ENCODE measurements at regions not wholly inside any gene's neighbourhood (a gene's known extent, or its start where the extent isn't known, plus 50 kb on each side); places are given as distances from the start of the nearest gene placed in this dataset.

DNA sequence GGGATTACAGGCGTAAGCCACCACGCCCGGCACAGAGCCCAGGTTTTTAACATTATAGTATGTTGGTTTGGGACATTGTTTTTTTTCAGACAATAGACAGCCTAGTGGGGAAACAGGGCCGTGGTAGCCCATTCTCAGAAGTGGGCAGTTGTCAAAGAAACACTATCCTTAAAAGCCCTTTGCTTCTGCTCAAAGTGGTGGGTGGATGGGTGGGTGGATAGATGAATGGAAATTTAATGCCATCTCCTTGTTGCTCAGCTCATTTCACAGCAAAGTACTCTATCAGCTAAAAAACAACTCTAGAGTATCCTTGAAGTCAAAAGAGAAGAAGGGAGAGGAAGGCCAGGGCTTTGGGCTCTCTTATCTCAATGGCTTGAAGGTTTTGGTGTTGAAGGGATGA is 137.8 kb downstream of the RRAGC start:
- H3K27me3 ChIP-seq (ENCODE audit: control insufficient read depth in 1 of 2, insufficient read depth in 2 of 2, low read length in 2 of 2): peaks cover 0 to 16% of the 10 kb centered on the region in 2 donors
- no peaks in the 10 kb centered on the region for H3K9me3 ChIP-seq (ENCODE audit: control insufficient read depth in 1 of 2, low read length in 2 of 2)
- H3K36me3 ChIP-seq (ENCODE audit: control insufficient read depth in 1 of 2, insufficient read depth in 2 of 2, low read length in 2 of 2): no peaks in the 10 kb centered on the region
- H3K27ac ChIP-seq (ENCODE audit: low read depth, low read length): no peak overlapping the region
- H3K4me1 ChIP-seq (ENCODE audit: control insufficient read depth in 1 of 2, insufficient read depth in 2 of 2, low read length in 2 of 2): no peaks in the 10 kb centered on the region
- no peak overlapping the region for H3K9ac ChIP-seq (ENCODE audit: low read depth in 1 of 2, low read length in 2 of 2)
- H3K4me3 ChIP-seq (ENCODE audit: low read depth in 1 of 2, low read length in 2 of 2): no peak overlapping the region

DNA sequence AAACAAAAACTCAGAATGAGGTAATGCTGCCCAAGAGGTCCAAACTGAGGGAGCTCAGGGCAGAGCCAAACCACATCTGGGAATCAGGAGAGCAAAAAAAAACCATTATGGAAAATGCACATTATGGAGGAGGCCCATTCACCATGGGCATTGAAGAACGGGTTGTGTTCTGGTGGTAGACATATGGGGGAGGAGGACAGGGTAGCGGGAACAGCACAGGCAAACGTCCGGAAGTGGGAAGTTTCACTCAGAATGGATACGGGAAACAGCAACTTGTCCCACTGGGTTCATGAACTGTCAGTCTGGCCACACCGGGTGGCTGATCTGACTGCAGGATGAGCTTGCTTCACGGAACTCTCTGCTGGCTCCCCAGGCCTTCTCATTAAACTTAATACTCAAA is 139.7 kb downstream of the RRAGC start:
- Histone ChIP-seq H3K9ac (ENCODE audit: low read depth in 1 of 2, low read length in 2 of 2) (no peak overlapping the region), H3K36me3 (ENCODE audit: control insufficient read depth in 1 of 2, insufficient read depth in 2 of 2, low read length in 2 of 2) (no peaks in the 10 kb centered on the region), H3K9me3 (ENCODE audit: control insufficient read depth in 1 of 2, low read length in 2 of 2) (no peaks in the 10 kb centered on the region), H3K27ac (ENCODE audit: low read depth, low read length) (no peak overlapping the region), H3K4me1 (ENCODE audit: control insufficient read depth in 1 of 2, insufficient read depth in 2 of 2, low read length in 2 of 2) (no peaks in the 10 kb centered on the region), H3K27me3 (ENCODE audit: control insufficient read depth in 1 of 2, insufficient read depth in 2 of 2, low read length in 2 of 2) (peaks cover 0 to 7% of the 10 kb centered on the region in 2 donors), H3K4me3 (ENCODE audit: low read depth in 1 of 2, low read length in 2 of 2) (no peak overlapping the region)

DNA sequence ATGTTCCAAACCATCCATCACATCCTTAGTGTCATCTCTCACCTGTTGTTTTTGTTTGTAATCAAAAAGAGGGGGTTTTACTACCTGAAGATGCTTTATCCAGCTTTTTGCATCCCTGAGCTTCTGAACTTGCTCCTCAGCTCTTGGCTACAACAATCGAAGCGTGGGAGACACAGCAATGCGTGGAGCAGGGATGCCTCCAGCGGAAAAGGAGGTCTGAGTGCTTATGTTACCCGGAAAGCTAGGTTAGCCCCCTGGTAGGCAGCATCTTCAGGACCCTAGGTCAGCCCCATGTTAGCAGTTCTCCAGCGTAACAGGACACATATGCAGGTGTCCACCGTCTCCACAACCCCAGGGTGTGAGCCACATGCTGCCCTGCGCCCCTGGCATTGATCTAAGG is 141.5 kb downstream of the RRAGC start:
- Histone ChIP-seq H3K9ac (ENCODE audit: low read depth in 1 of 2, low read length in 2 of 2) (no peak overlapping the region), H3K4me1 (ENCODE audit: control insufficient read depth in 1 of 2, insufficient read depth in 2 of 2, low read length in 2 of 2) (no peaks in the 10 kb centered on the region), H3K36me3 (ENCODE audit: control insufficient read depth in 1 of 2, insufficient read depth in 2 of 2, low read length in 2 of 2) (no peaks in the 10 kb centered on the region), H3K27me3 (ENCODE audit: control insufficient read depth in 1 of 2, insufficient read depth in 2 of 2, low read length in 2 of 2) (peaks cover 0 to 7% of the 10 kb centered on the region in 2 donors), H3K4me3 (ENCODE audit: low read depth in 1 of 2, low read length in 2 of 2) (no peak overlapping the region), H3K9me3 (ENCODE audit: control insufficient read depth in 1 of 2, low read length in 2 of 2) (no peaks in the 10 kb centered on the region), H3K27ac (ENCODE audit: low read depth, low read length) (no peak overlapping the region)

DNA sequence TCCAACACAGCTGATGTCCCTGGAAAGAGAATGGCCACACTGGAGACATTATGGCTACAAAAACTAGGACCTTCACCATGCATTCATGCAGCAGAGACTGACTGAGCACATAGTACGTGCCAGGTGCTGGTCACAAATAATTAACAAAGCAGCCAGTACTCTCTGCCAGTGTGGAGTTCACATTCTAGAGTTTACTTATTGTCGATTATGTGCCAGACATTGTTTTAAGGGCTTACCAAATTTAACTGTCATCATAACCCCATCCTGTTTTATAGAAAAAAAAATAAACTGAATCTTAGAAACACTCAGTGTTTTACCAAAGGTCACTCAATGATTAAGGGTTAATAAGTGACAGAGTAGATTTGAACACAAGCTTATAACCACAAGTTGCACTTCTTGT is 143.3 kb downstream of the RRAGC start:
- no peaks in the 10 kb centered on the region for H3K9me3 ChIP-seq (ENCODE audit: control insufficient read depth in 1 of 2, low read length in 2 of 2)
- no peaks in the 10 kb centered on the region for H3K4me1 ChIP-seq (ENCODE audit: control insufficient read depth in 1 of 2, insufficient read depth in 2 of 2, low read length in 2 of 2)
- no peak overlapping the region for H3K9ac ChIP-seq (ENCODE audit: low read depth in 1 of 2, low read length in 2 of 2)
- no peak overlapping the region for H3K27ac ChIP-seq (ENCODE audit: low read depth, low read length)
- H3K27me3 ChIP-seq (ENCODE audit: control insufficient read depth in 1 of 2, insufficient read depth in 2 of 2, low read length in 2 of 2): no peaks in the 10 kb centered on the region
- H3K36me3 ChIP-seq (ENCODE audit: control insufficient read depth in 1 of 2, insufficient read depth in 2 of 2, low read length in 2 of 2): no peaks in the 10 kb centered on the region
- H3K4me3 ChIP-seq (ENCODE audit: low read depth in 1 of 2, low read length in 2 of 2): no peak overlapping the region

DNA sequence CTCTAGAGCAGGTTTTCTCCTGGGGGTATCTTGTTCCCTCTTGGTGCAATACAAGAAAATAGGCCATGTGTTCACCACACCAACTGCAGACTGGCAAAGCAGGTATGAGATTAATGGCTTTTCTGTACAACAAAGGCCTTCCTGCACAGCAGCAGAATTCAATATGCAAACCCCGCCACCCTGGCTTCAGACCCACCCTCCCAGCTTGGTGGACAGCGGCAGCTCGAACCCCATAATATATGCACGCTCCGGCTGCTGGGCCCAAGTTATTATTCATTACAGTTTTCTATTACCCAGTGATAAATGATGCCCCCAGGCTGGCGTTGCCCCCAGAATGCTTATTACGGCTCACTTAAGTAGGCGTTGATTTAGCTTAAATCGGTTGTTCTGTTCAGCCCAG is 144.2 kb downstream of the RRAGC start:
- no peak overlapping the region for H3K9ac ChIP-seq (ENCODE audit: low read depth in 1 of 2, low read length in 2 of 2)
- H3K4me1 ChIP-seq (ENCODE audit: control insufficient read depth in 1 of 2, insufficient read depth in 2 of 2, low read length in 2 of 2): no peaks in the 10 kb centered on the region
- H3K27ac ChIP-seq (ENCODE audit: low read depth, low read length): no peak overlapping the region
- no peaks in the 10 kb centered on the region for H3K27me3 ChIP-seq (ENCODE audit: control insufficient read depth in 1 of 2, insufficient read depth in 2 of 2, low read length in 2 of 2)
- no peaks in the 10 kb centered on the region for H3K36me3 ChIP-seq (ENCODE audit: control insufficient read depth in 1 of 2, insufficient read depth in 2 of 2, low read length in 2 of 2)
- H3K4me3 ChIP-seq (ENCODE audit: low read depth in 1 of 2, low read length in 2 of 2): no peak overlapping the region
- no peaks in the 10 kb centered on the region for H3K9me3 ChIP-seq (ENCODE audit: control insufficient read depth in 1 of 2, low read length in 2 of 2)

- Histone ChIP-seq H3K27ac (ENCODE audit: low read depth, low read length) (no peak overlapping the region), H3K4me3 (ENCODE audit: low read depth in 1 of 2, low read length in 2 of 2) (no peak overlapping the region), H3K36me3 (ENCODE audit: control insufficient read depth in 1 of 2, insufficient read depth in 2 of 2, low read length in 2 of 2) (no peaks in the 10 kb centered on the region), H3K27me3 (ENCODE audit: control insufficient read depth in 1 of 2, insufficient read depth in 2 of 2, low read length in 2 of 2) (no peaks in the 10 kb centered on the region), H3K9ac (ENCODE audit: low read depth in 1 of 2, low read length in 2 of 2) (no peak overlapping the region), H3K9me3 (ENCODE audit: control insufficient read depth in 1 of 2, low read length in 2 of 2) (no peaks in the 10 kb centered on the region), H3K4me1 (ENCODE audit: control insufficient read depth in 1 of 2, insufficient read depth in 2 of 2, low read length in 2 of 2) (no peaks in the 10 kb centered on the region)
These were observed 147.5 kb downstream of the RRAGC start for GRCh38 chr1:38712046-38712445.

DNA sequence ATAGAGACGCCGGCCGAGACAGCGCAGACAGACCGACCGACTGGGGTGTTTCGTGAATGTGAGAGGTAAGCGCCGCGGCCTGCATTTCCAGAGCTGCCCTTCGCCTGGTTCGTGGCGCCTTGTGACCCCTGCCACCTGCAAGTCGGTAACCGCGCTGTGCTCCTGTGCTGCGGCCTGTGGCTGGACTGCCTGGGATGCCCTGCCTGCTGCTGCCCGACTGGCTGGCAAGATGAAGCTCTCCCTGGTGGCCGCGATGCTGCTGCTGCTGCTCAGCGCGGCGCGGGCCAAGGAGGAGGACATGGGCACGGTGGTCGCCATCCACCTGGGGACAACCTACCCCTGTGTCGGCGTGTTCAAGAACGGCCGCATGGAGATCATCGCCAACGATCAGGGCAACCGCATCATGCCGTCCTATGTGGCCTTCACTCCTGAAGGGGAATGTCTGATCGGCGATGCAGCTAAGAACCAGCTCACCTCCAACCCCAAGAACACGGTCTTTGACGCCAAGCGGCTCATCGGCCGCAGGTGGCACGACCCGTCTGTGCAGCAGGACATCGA is 150.8 kb downstream of the RRAGC start:
- H3K36me3 ChIP-seq (ENCODE audit: control insufficient read depth in 1 of 2, insufficient read depth in 2 of 2, low read length in 2 of 2): no peaks in the 10 kb centered on the region
- H3K4me1 ChIP-seq (ENCODE audit: control insufficient read depth in 1 of 2, insufficient read depth in 2 of 2, low read length in 2 of 2): no peaks in the 10 kb centered on the region
- no peaks in the 10 kb centered on the region for H3K9me3 ChIP-seq (ENCODE audit: control insufficient read depth in 1 of 2, low read length in 2 of 2)
- no peak overlapping the region for H3K4me3 ChIP-seq (ENCODE audit: low read depth in 1 of 2, low read length in 2 of 2)
- H3K27ac ChIP-seq (ENCODE audit: low read depth, low read length): no peak overlapping the region
- H3K27me3 ChIP-seq (ENCODE audit: control insufficient read depth in 1 of 2, insufficient read depth in 2 of 2, low read length in 2 of 2): no peaks in the 10 kb centered on the region
- H3K9ac ChIP-seq (ENCODE audit: low read depth in 1 of 2, low read length in 2 of 2): no peak overlapping the region

GRCh38 chr1:38701088-38701487 is 158.5 kb downstream of the RRAGC start:
- H3K36me3 ChIP-seq (ENCODE audit: control insufficient read depth in 1 of 2, insufficient read depth in 2 of 2, low read length in 2 of 2): no peaks in the 10 kb centered on the region

DNA sequence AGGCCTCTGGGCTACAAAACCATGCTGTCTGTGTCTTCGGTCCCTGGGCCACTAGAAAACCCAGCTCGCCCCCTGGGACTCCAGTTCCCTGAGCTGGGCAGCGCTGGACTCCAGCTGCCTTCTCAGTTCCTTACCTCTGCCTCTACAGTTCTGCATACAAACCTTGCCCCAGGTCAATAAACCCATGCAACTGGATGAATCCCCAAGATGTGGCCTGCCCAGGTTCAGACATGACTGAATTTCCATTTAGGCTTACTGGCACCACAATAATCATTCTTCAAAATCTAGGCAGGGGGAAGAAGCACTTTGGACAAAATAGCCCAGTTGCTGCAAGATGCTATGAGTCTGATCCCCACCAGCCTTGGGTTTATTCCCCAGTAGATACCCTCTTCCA is 159.5 kb downstream of the RRAGC start:
- H3K9ac ChIP-seq (ENCODE audit: low read depth in 1 of 2, low read length in 2 of 2): no peak overlapping the region
- no peaks in the 10 kb centered on the region for H3K4me1 ChIP-seq (ENCODE audit: control insufficient read depth in 1 of 2, insufficient read depth in 2 of 2, low read length in 2 of 2)
- no peaks in the 10 kb centered on the region for H3K27me3 ChIP-seq (ENCODE audit: control insufficient read depth in 1 of 2, insufficient read depth in 2 of 2, low read length in 2 of 2)
- no peak overlapping the region for H3K27ac ChIP-seq (ENCODE audit: low read depth, low read length)
- H3K9me3 ChIP-seq (ENCODE audit: control insufficient read depth in 1 of 2, low read length in 2 of 2): no peaks in the 10 kb centered on the region
- no peak overlapping the region for H3K4me3 ChIP-seq (ENCODE audit: low read depth in 1 of 2, low read length in 2 of 2)
- no peaks in the 10 kb centered on the region for H3K36me3 ChIP-seq (ENCODE audit: control insufficient read depth in 1 of 2, insufficient read depth in 2 of 2, low read length in 2 of 2)

More at GRCh38 chr1:38701088-38701487, 158.5 kb downstream of the RRAGC start:
- H3K4me3 ChIP-seq (ENCODE audit: low read depth in 1 of 2, low read length in 2 of 2): no peak overlapping the region
- no peaks in the 10 kb centered on the region for H3K9me3 ChIP-seq (ENCODE audit: control insufficient read depth in 1 of 2, low read length in 2 of 2)
- H3K4me1 ChIP-seq (ENCODE audit: control insufficient read depth in 1 of 2, insufficient read depth in 2 of 2, low read length in 2 of 2): no peaks in the 10 kb centered on the region
- no peaks in the 10 kb centered on the region for H3K27me3 ChIP-seq (ENCODE audit: control insufficient read depth in 1 of 2, insufficient read depth in 2 of 2, low read length in 2 of 2)
- no peak overlapping the region for H3K9ac ChIP-seq (ENCODE audit: low read depth in 1 of 2, low read length in 2 of 2)
- no peak overlapping the region for H3K27ac ChIP-seq (ENCODE audit: low read depth, low read length)

GRCh38 chr1:38699330-38700076 is 160.1 kb downstream of the RRAGC start:
- no peaks in the 10 kb centered on the region for H3K9me3 ChIP-seq (ENCODE audit: control insufficient read depth in 1 of 2, low read length in 2 of 2)
- H3K27ac ChIP-seq (ENCODE audit: low read depth, low read length): no peak overlapping the region
- no peak overlapping the region for H3K4me3 ChIP-seq (ENCODE audit: low read depth in 1 of 2, low read length in 2 of 2)
- H3K9ac ChIP-seq (ENCODE audit: low read depth in 1 of 2, low read length in 2 of 2): no peak overlapping the region
- H3K36me3 ChIP-seq (ENCODE audit: control insufficient read depth in 1 of 2, insufficient read depth in 2 of 2, low read length in 2 of 2): no peaks in the 10 kb centered on the region
- H3K4me1 ChIP-seq (ENCODE audit: control insufficient read depth in 1 of 2, insufficient read depth in 2 of 2, low read length in 2 of 2): no peaks in the 10 kb centered on the region
- H3K27me3 ChIP-seq (ENCODE audit: control insufficient read depth in 1 of 2, insufficient read depth in 2 of 2, low read length in 2 of 2): no peaks in the 10 kb centered on the region
